Epithelial cell of prostate (primary cell): ENCODE measurements at regions not wholly inside any gene's neighbourhood (a gene's known extent, or its start where the extent isn't known, plus 50 kb on each side); places are given as distances from the start of the nearest gene placed in this dataset.

Source experiments
- DNase-seq: peaks from one replicate; pipeline ENCODE4 v3.0.0-alpha.2; 2011; ENCODE audit warnings: low read depth, low spot score
- H3K27ac ChIP-seq: fragments of 450-650 bp; 2 replicates; pipeline ENCODE4 v1.5.1; 2017; ENCODE audit warnings: mild to moderate bottlenecking

GRCh38 chr14:82244791-82245190, 711.1 kb upstream of the SEL1L start:
- no peak overlapping the region for H3K27ac ChIP-seq
- DNase-seq, result no peak

GRCh38 chr14:82251494-82251893, 717.8 kb upstream of the SEL1L start:
- DNase-seq, result no peak

GRCh38 chr14:82270286-82270685, 736.6 kb upstream of the SEL1L start:
- no peak overlapping the region for H3K27ac ChIP-seq
- DNase-seq, result no peak

More at GRCh38 chr14:82251494-82251893, 717.8 kb upstream of the SEL1L start:
- no peak overlapping the region for H3K27ac ChIP-seq

GRCh38 chr14:82298811-82299210, 765.2 kb upstream of the SEL1L start:
- no peak for DNase-seq
- H3K27ac ChIP-seq, result no peak overlapping the region

- no peak overlapping the region for H3K27ac ChIP-seq
- DNase-seq, result no peak
These were observed 775.5 kb upstream of the SEL1L start for GRCh38 chr14:82309199-82309598.

- no peak overlapping the region for H3K27ac ChIP-seq
- no peak for DNase-seq
These were observed 780.2 kb upstream of the SEL1L start for GRCh38 chr14:82313889-82314288.

- no peak for DNase-seq
- H3K27ac ChIP-seq, result no peak overlapping the region
These were observed 794.8 kb upstream of the SEL1L start for GRCh38 chr14:82328442-82328841.

GRCh38 chr14:82341261-82341810, 807.7 kb upstream of the SEL1L start:
- no peak for DNase-seq
- H3K27ac ChIP-seq, result no peak overlapping the region

GRCh38 chr14:82342596-82342995, 808.9 kb upstream of the SEL1L start:
- DNase-seq, result no peak
- no peak overlapping the region for H3K27ac ChIP-seq

- H3K27ac ChIP-seq, result no peak overlapping the region
- no peak for DNase-seq
These were observed 811.5 kb upstream of the SEL1L start for GRCh38 chr14:82345184-82345583.

GRCh38 chr14:82354126-82354525, 820.5 kb upstream of the SEL1L start:
- no peak overlapping the region for H3K27ac ChIP-seq
- DNase-seq, result no peak

GRCh38 chr14:82359201-82359600, 825.5 kb upstream of the SEL1L start:
- DNase-seq, result no peak
- H3K27ac ChIP-seq, result no peak overlapping the region

- no peak for DNase-seq
These were observed 828.8 kb upstream of the SEL1L start for GRCh38 chr14:82362452-82362851.

GRCh38 chr14:82365471-82365870, 831.8 kb upstream of the SEL1L start:
- no peak for DNase-seq

More at GRCh38 chr14:82362452-82362851, 828.8 kb upstream of the SEL1L start:
- no peak overlapping the region for H3K27ac ChIP-seq

GRCh38 chr14:82366803-82367202, 833.1 kb upstream of the SEL1L start:
- H3K27ac ChIP-seq, result no peak overlapping the region
- DNase-seq, result no peak

More at GRCh38 chr14:82365471-82365870, 831.8 kb upstream of the SEL1L start:
- no peak overlapping the region for H3K27ac ChIP-seq

GRCh38 chr14:82379291-82379690, 845.6 kb upstream of the SEL1L start:
- no peak overlapping the region for H3K27ac ChIP-seq
- no peak for DNase-seq

GRCh38 chr14:82385048-82385447, 851.4 kb upstream of the SEL1L start:
- peak; percentile 3 for DNase-seq
- H3K27ac ChIP-seq, result no peak overlapping the region

GRCh38 chr14:82387699-82388098, 854.0 kb upstream of the SEL1L start:
- peak overlapping the region; percentile 58 for H3K27ac ChIP-seq
- DNase-seq, result peak; percentile 22

GRCh38 chr14:82388488-82388887, 854.8 kb upstream of the SEL1L start:
- H3K27ac ChIP-seq, result peak overlapping the region; percentile 58
- no peak for DNase-seq

- no peak for DNase-seq
- no peak overlapping the region for H3K27ac ChIP-seq
These were observed 856.9 kb upstream of the SEL1L start for GRCh38 chr14:82390586-82390985.

GRCh38 chr14:82394916-82395315, 861.3 kb upstream of the SEL1L start:
- no peak overlapping the region for H3K27ac ChIP-seq
- DNase-seq, result no peak

GRCh38 chr14:82398256-82398655, 864.6 kb upstream of the SEL1L start:
- no peak for DNase-seq
- H3K27ac ChIP-seq, result no peak overlapping the region

- no peak overlapping the region for H3K27ac ChIP-seq
These were observed 870.3 kb upstream of the SEL1L start for GRCh38 chr14:82403987-82404386.

More at GRCh38 chr14:82403987-82404386, 870.3 kb upstream of the SEL1L start:
- DNase-seq, result no peak
